Osteoblast (primary cell): ENCODE measurements at regions not wholly inside any gene's neighbourhood (a gene's known extent, or its start where the extent isn't known, plus 50 kb on each side); places are given as distances from the start of the nearest gene placed in this dataset.

Source experiments
- DNase-seq: peaks from one replicate; pipeline ENCODE4 v3.0.0; 2011; ENCODE audit warnings: low spot score, mixed read lengths; ENCODE audit not compliant: insufficient read length; ENCODE audit errors: missing footprints
- H2AFZ ChIP-seq: 2 replicates; pipeline ENCODE4 v1.6.0; 2011; ENCODE audit warnings: mild to moderate bottlenecking, low read length
- H3K27ac ChIP-seq: 2 replicates; pipeline ENCODE4 v1.5.1; 2011; ENCODE audit warnings: mild to moderate bottlenecking, low read depth, low read length, moderate library complexity
- H3K27me3 ChIP-seq: 2 replicates; pipeline ENCODE4 v1.6.0; 2012; ENCODE audit warnings: mild to moderate bottlenecking, control low read depth, inconsistent platforms, low read length, moderate library complexity; ENCODE audit not compliant: insufficient read depth
- H3K36me3 ChIP-seq: 2 replicates; pipeline ENCODE4 v1.5.1; 2011; ENCODE audit warnings: mild to moderate bottlenecking, low read length, control low read depth, moderate library complexity; ENCODE audit not compliant: insufficient read depth
- H3K4me1 ChIP-seq: 2 replicates; pipeline ENCODE4 v1.5.1; 2011; ENCODE audit warnings: mild to moderate bottlenecking, low read length, control low read depth, moderate library complexity; ENCODE audit not compliant: insufficient read depth
- H3K4me2 ChIP-seq: 2 replicates; pipeline ENCODE4 v1.6.0; 2011; ENCODE audit warnings: mild to moderate bottlenecking, low read length; ENCODE audit not compliant: insufficient read depth
- H3K4me3 ChIP-seq: fragments of 200-600 bp; sonication (generic); 3 replicates; pipeline ENCODE4 v1.5.1; 2012; ENCODE audit warnings: mild to moderate bottlenecking, low read length, inconsistent platforms; ENCODE audit not compliant: insufficient read depth
- H3K79me2 ChIP-seq: 2 replicates; pipeline ENCODE4 v1.6.0; 2012; ENCODE audit warnings: mild to moderate bottlenecking, low read length, control low read depth, inconsistent platforms; ENCODE audit not compliant: insufficient read depth
- H3K9me3 ChIP-seq: 2 replicates; pipeline ENCODE4 v1.5.1; 2011; ENCODE audit warnings: low read depth, low read length, control low read depth
- H4K20me1 ChIP-seq: 2 replicates; pipeline ENCODE4 v1.6.0; 2012; ENCODE audit warnings: mild to moderate bottlenecking, low read length, control low read depth; ENCODE audit not compliant: insufficient read depth
- TF ChIP-seq, protein P1 (sequence below): IDR thresholded peaks from 2 replicates; pipeline ENCODE4 v1.5.1; 2011; ENCODE audit warnings: mild to moderate bottlenecking, low read depth, low read length, moderate library complexity; ENCODE audit errors: extremely low read depth

- H3K79me2 ChIP-seq, result no peaks in the 10 kb centered on the region
- TF ChIP-seq, protein P1, sequence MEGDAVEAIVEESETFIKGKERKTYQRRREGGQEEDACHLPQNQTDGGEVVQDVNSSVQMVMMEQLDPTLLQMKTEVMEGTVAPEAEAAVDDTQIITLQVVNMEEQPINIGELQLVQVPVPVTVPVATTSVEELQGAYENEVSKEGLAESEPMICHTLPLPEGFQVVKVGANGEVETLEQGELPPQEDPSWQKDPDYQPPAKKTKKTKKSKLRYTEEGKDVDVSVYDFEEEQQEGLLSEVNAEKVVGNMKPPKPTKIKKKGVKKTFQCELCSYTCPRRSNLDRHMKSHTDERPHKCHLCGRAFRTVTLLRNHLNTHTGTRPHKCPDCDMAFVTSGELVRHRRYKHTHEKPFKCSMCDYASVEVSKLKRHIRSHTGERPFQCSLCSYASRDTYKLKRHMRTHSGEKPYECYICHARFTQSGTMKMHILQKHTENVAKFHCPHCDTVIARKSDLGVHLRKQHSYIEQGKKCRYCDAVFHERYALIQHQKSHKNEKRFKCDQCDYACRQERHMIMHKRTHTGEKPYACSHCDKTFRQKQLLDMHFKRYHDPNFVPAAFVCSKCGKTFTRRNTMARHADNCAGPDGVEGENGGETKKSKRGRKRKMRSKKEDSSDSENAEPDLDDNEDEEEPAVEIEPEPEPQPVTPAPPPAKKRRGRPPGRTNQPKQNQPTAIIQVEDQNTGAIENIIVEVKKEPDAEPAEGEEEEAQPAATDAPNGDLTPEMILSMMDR, result no peak
- H3K9me3 ChIP-seq, result no peaks in the 10 kb centered on the region
- H2AFZ ChIP-seq, result no peak overlapping the region
- no peak overlapping the region for H3K4me2 ChIP-seq
- no peaks in the 10 kb centered on the region for H3K4me1 ChIP-seq
- DNase-seq, result no peak
- H3K4me3 ChIP-seq, result no peak overlapping the region
- H3K27ac ChIP-seq, result no peak overlapping the region
- H3K27me3 ChIP-seq, result no peaks in the 10 kb centered on the region
- H3K36me3 ChIP-seq, result no peaks in the 10 kb centered on the region
- H4K20me1 ChIP-seq, result no peaks in the 10 kb centered on the region
Observed at GRCh38 chr2:155332016-155332415, 633.5 kb downstream of the KCNJ3 start.

DNA sequence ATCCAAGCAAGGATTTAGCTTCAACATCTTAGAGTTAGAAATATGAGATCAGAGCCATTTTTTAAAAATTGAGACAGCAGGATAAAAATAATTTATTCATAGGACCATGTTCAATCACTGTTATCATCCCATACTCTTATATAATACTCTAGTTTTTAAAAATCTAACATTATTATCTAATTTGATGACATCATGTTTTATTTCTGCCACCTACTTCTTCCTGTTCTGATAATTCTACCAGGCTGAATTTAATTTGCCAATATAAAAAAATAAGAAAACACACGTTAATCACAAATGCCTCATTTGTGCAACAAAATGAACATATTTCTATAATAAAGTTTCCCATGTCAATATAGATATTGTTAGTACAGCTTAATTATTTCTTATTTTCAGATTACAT is 621.7 kb downstream of the KCNJ3 start:
- Histone ChIP-seq H3K36me3 (no peaks in the 10 kb centered on the region), H3K4me3 (no peak overlapping the region), H3K27ac (no peak overlapping the region), H4K20me1 (no peaks in the 10 kb centered on the region), H3K4me1 (no peaks in the 10 kb centered on the region), H3K79me2 (no peaks in the 10 kb centered on the region), H3K4me2 (no peak overlapping the region), H3K27me3 (no peaks in the 10 kb centered on the region), H2AFZ (no peak overlapping the region), H3K9me3 (no peaks in the 10 kb centered on the region)
- TF ChIP-seq, protein P1, result no peak
- DNase-seq, result no peak

- Histone ChIP-seq H3K79me2 (no peaks in the 10 kb centered on the region), H3K4me1 (no peaks in the 10 kb centered on the region), H4K20me1 (no peaks in the 10 kb centered on the region), H3K27ac (no peak overlapping the region), H3K4me3 (no peak overlapping the region), H3K9me3 (no peaks in the 10 kb centered on the region), H2AFZ (no peak overlapping the region), H3K4me2 (no peak overlapping the region), H3K27me3 (no peaks in the 10 kb centered on the region), H3K36me3 (no peaks in the 10 kb centered on the region)
- no peak for DNase-seq
- TF ChIP-seq, protein P1, result no peak
Observed at GRCh38 chr2:155318710-155319109, 620.2 kb downstream of the KCNJ3 start.

- DNase-seq, result no peak
- Histone ChIP-seq H3K4me3 (no peak overlapping the region), H3K9me3 (no peaks in the 10 kb centered on the region), H3K27me3 (no peaks in the 10 kb centered on the region), H3K27ac (no peak overlapping the region), H3K36me3 (no peaks in the 10 kb centered on the region), H4K20me1 (no peaks in the 10 kb centered on the region), H2AFZ (no peak overlapping the region), H3K4me2 (no peak overlapping the region), H3K4me1 (no peaks in the 10 kb centered on the region), H3K79me2 (no peaks in the 10 kb centered on the region)
- TF ChIP-seq, protein P1, result no peak
Observed at GRCh38 chr2:155315768-155316167, 617.3 kb downstream of the KCNJ3 start.
